ENCODE measurements at regions not wholly inside any gene's neighbourhood (a gene's known extent, or its start where the extent isn't known, plus 50 kb on each side); places are given as distances from the start of the nearest gene placed in this dataset.
"Not testable (repeated sequence)": the region's sequence is repeated elsewhere in the genome, so short reads cannot be mapped to it uniquely, and the experiment has no call there.

DNA sequence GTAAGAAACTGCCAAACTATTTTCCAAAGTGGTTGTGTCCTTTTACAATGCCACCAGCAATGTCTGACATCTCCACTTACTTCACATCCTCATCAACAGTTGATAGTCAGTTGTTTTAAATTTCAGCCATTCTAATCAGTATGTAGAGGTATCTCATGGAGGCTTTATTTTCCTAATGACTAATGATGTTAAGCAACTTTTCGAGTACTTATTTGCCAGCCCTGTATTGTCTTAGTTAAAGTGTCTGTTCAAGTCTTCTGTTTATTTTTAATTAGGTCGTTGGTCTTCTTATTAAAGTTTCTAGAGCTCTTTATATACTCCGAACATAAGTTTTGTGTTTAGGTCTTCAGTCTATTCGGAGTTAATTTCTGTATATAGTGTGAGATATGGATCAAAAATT, 54.9 kb upstream of the NBPF12 start:
- not testable (repeated sequence) for DNase-seq (ENCODE audit: low read depth in 2 of 3, low spot score in 1 of 3)

DNA sequence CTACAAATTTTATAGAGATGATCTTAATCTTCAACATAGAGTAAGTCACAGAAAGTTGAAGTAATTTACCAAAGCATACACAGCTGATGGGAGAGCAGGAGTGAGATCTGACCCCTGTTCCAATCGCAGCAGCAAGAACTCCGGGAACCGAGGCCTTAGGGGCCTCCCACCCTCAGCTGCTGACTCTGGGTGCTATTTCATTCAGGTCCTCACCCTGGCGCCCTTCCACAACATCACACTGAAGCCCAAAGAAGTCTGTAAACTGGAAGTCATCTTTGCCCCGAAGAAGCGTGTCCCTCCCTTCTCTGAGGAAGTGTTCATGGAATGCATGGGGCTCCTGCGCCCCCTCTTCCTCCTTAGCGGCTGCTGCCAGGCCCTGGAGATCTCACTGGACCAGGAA, 57.0 kb upstream of the NBPF12 start:
- not testable (repeated sequence) for DNase-seq (ENCODE audit: low read depth in 2 of 3, low spot score in 1 of 3)

DNA sequence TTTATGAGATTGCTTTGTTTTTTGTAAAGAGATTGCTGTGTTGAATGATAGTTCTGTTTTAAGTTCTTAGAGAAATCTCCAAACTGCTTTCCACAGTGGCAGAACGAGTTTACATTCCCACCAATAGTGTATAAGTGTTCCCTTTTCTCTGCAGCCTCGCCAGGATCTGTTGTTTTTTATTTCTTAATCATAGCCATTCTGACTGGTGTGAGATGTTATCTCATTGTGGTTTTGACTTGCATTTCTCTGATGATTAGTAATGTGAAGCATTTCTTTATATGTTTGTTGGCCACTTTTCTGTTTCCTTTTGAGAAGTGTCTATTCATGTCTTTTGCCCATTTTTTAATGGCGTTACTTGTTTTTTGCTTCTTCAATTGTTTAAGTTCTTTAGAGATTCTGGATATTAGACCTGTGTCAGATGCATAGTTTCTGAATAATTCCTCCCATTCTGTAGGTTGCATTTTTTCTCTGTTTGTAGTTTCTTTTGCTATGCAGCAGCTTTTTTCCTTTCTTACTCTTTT, 74.3 kb upstream of the NBPF12 start:
- DNase-seq (ENCODE audit: low read depth in 2 of 3, low spot score in 1 of 3): not testable (repeated sequence)

DNA sequence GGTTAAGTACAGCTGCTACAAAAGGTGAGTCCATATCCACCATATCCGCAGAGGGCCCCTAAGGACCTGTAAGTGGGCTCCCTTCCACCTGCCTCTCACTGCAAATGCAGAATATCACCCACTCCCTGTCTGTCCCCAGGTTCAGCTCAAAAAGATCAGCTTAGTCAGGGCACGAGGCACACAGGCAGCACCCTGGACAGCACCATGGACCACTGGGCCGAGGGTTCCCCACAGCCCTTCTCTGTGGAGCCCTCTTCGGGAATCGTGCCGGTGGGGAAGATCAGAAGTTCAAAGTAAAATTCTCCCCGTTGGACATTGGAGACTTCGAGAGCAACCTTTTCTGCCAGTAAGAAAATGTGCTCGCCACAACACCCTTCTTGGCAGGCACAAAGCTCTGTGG, 85.0 kb upstream of the NBPF12 start:
- not testable (repeated sequence) for DNase-seq (ENCODE audit: low read depth in 2 of 3, low spot score in 1 of 3)

DNA sequence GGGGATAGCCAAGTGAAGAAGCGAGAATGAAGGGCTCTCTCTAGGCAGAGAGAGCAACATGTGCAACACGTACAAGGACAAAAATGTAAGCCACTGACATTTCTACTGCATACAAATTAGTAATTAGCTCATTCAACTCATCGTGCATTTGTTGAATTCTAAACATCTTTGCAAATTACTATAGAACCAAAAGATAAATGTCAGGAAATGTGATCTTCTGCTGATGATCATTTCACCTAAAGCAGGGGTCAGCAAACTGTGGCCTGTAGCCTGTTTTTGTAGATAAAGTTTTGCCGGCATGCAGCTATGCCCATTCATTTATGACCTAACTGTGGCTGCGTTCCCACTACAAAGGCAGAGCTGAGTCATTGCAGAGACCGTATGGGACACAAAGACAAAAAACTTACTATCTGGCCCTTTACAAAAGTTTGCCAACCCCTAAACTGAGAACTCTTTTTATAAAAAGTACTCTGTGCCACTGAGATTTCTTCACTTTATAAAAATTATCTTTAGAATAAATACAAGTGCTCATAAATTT, 87.7 kb upstream of the NBPF12 start:
- DNase-seq (ENCODE audit: low read depth in 2 of 3, low spot score in 1 of 3): not testable (repeated sequence)

DNA sequence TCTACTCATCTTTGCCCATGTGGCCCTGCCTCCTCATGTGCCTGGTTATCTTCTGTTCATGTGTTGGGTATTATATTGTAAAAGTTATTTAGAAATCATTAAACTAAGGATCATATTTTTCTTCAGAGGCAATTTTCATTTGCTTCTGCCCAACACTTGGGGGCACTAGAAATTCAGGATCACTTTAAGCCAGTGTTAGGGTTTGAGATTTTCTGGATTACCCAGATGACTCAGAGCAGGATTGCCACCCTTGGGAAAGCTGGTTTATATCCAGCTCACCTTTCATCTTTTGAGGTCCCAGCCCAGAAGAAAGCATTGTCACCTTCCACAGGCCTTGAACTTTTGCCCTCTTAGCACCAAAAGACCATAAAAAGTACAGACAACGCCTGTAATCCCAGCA, 99.4 kb upstream of the NBPF12 start:
- not testable (repeated sequence) for DNase-seq (ENCODE audit: low read depth in 2 of 3, low spot score in 1 of 3)

DNA sequence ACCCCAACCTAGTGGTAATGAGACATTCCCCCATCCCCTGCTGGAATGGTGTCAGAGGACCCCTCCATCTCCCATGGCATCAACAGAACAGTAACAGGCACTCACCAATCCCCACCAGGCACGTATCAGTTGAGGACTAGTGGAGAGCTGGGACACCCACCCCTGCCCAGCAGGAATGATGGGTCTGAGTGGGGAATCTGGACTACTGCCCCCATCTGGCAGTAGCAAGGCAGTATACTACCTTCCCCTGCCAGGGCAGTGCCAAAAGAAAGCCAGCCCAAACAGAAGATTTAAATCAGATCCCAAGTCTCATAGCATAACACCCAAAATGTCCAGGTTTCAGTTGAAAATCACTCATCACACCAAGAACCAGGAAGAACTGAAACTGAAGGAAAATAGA, 111.2 kb upstream of the NBPF12 start:
- DNase-seq (ENCODE audit: low read depth in 2 of 3, low spot score in 1 of 3): not testable (repeated sequence)

DNA sequence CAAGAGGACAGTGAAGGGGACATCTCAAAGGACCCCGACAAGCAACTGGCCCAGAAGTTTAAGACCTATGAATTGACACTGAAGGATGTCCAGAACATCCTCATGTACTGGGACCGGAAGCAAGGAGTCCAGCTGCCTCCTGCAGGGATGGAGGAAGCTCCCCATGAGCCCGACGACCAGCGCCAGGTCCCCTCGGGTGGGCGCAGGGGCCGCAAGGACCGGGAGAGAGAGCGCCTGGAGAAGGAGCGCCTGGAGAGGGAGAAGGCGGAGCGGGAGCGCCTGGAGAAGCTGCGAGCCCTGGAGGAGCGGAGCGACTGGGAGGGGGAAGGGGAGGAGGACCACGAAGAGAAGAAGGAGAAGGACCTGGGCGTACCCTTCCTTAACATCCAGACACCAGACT, 143.9 kb upstream of the NBPF12 start:
- DNase-seq (ENCODE audit: low read depth in 2 of 3, low spot score in 1 of 3): not testable (repeated sequence)

DNA sequence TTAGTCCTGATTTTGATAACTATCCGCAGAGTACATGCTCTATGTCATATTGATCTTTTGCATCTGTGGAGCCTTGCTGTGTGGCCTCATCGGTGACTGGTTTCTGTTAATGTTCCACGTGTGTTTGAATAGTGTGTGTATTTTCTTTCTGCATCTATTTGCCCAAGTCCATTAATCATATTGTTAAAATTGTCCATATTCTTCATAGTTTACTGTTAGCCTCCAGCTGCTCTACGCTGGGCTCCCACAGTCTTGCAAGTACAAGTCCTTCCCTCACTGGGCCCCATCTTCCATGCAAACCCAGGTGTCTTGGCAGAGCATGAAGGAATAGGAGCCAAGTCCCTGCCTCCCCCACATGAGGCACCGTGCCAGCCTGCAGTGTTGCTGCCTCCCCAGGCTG, 145.4 kb upstream of the NBPF12 start:
- not testable (repeated sequence) for DNase-seq (ENCODE audit: low read depth in 2 of 3, low spot score in 1 of 3)

DNA sequence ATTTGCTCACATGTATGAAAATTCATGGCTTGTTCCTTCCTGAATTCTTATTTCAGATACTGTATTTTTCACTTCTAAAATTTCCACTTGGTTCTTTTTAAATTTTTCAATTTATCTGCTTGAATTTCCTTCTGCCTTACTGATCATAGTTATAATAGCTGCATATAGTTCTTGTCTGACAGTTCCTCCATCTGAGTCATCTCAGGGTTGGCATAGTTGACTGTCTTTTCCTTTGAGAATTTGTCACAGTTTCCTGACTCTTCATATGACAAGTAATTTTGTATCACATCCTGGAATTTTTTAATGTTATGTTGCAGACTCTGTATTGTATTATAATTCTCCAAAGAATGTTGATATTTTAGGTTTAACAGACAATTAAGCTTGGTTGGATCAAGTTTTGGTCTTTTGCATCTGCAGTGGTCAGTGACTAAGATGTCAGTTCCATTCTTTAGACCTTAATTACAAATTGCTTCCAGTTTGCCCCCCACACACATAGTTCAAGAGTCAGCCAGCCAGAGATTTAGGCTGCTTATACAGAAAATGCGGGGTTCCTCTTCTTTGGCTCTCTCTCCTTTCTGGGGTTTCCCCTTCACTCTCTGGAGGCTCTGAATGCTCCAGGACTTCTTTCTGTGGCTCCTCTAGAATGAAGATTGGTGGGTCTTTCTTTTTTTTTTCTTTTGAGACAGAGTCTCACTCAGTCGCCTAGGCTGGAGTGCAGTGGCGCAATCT, 153.7 kb upstream of the NBPF12 start:
- DNase-seq (ENCODE audit: low read depth in 2 of 3, low spot score in 1 of 3): not testable (repeated sequence)

DNA sequence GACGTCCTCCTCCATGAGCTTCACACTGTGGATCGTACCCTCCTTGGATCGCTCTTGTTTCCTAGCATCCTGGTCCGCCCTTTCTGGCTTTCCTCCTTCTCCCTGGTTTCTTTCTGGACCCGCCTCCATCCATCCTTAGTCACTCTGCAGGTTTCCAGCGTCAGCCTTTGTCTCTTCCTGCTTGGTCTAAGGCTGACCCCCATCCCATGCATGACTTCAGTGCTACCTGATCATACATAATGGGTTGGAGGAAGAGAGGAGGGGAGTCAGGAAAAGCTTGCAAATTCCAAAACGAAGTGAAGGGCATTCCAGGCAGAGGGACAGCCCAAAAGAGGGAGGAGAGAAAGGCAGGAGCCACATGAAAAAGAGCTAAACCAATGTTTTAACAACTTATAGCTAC, 156.9 kb upstream of the NBPF12 start:
- not testable (repeated sequence) for DNase-seq (ENCODE audit: low read depth in 2 of 3, low spot score in 1 of 3)

DNA sequence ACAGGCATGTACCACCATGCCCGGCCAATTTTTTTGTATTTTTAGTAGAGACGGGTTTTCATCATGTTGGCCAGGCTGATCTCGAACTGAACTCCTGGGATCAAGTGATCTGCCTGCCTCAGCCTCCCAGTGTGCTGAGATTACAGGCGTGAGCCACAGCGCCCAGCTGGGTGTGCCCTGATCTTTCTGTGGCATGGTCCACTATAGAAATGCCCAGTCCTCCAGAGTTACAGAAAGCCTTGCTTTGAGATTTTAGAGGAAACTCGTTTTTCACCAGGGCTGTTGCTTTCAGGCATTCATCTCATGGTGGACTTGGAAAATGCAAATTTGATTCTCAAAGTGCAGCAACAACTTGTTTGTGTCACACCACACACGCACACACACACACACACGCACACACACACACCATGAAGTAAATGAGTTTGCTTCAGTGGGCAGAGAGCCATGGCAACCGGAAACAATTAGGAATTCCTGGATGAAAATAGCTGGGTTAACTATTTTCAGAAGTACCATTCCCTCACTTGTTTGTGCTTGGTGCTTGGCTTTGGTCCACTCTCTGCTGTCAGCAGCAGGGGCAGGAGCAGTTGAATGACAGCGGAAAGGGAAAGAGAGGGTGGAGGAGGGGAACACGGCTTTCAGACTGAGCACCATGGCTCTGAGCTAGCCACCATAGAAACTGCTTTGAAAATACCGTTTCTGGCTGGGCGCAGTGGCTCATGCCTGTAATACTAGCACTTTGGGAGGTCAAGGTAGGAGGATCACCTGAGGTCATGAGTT, 160.1 kb upstream of the NBPF12 start:
- DNase-seq (ENCODE audit: low read depth in 2 of 3, low spot score in 1 of 3): not testable (repeated sequence)

DNA sequence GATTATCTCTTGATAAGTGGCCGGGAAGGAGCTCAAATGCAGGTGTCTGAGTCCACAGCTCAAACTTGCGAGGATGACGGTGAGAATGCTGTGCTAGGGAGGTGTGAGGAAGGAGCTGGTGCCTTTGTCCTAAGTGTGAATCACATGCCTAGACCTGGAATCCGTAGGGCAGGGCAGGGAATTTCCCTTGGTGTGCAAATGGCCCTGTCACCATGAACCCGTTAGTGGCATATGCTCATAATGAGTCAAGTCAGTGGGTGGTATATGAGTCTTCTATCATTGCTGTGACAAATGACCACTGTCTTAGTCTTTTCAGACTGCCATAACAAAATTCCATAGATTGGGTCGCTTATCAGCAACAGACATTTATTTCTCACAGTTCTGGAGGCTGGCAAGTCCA, 163.1 kb upstream of the NBPF12 start:
- not testable (repeated sequence) for DNase-seq (ENCODE audit: low read depth in 2 of 3, low spot score in 1 of 3)

DNA sequence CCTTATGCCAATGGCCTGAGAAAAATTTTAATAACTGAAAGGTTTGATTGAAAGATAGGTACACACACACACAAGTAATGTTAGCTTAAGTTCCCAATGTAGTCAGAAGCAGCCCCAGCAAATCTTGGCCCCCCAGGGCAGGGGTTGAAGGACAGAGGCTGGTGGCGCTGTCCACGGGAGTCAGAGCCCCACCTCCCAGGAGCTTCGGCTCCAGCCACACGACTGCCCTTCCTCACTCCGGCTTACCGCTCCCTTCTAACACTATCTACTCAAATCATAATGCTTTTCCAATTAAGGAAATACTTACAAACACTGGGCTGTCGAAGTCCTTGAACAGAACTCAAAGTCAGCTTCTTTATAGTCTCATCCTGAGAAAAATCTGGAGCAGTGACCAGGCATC, 163.9 kb upstream of the NBPF12 start:
- DNase-seq (ENCODE audit: low read depth in 2 of 3, low spot score in 1 of 3): not testable (repeated sequence)

DNA sequence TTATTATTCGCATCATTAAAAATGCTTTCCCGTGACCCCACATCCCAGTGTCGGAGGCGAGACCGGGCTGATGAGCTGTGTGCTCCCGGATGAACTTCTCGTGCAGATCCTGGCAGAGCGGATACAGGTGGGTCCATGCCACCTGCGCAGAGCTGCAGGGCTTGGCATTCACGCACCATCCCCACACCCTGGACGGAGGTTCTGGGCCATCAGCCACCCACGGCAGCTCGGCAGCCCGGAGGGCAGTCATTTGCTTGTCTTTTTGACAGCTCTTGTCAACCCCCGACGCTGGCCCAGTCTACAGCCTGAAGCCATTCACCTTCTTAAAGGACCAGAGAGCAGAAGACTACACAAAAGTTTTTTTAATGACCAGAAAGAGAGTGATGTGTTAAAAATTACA, 166.7 kb upstream of the NBPF12 start:
- DNase-seq (ENCODE audit: low read depth in 2 of 3, low spot score in 1 of 3): not testable (repeated sequence)

DNA sequence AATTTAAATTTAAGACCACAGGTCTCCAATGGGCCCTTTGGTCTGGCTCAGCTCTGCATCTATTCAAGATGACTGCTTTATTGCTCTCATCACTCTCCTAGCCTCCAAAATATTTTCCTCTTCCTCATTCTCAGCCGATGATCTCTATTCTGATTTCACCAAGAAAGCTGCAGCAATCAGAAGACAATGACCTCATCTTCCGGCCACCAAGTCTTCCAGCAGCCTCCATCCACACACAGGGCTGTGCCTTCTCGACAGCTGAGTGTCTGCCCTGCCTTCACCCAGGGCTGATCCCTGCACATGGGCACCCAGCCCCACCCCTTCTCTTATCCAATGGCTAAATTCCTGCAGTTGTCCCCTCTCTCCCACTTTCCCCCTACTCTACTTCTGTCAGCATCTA, 167.1 kb upstream of the NBPF12 start:
- not testable (repeated sequence) for DNase-seq (ENCODE audit: low read depth in 2 of 3, low spot score in 1 of 3)

DNA sequence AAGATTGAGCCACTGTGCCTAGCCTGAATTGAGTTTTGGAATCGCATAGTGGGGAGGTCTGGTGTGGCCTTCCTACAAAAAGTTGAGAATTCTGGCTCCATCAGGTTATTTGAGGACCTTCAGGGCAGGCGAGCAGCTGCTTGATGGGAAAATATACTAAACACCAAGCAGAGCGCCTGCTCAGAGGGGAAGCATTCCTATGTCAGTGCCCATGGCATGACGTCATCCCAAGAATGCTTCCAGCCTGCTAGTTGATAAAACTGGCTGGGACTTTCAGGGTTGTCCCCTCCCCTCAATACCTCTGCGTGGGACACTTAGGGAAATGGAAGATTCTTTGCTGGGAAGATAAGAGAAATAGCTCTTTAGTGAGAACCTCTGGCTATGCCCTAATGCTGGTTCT, 174.9 kb upstream of the NBPF12 start:
- not testable (repeated sequence) for DNase-seq (ENCODE audit: low read depth in 2 of 3, low spot score in 1 of 3)

DNA sequence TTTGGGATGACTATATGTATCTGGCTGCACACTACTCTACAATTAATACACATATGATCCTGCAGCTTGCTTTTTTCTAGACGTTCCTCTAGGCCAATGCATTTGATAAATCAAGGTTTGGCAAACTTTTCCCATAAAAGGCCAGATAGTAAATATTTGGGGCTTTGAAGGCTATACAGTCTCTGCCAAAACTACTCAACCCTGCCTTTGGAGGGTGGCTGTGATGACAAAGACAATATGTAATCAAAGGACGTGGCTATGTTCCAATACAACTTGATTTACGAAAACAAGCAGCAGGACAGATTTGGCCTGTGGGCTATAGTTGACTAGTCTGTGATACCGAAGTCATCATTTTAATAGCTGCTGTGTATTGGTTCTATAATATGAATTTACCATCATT, 181.3 kb upstream of the NBPF12 start:
- DNase-seq (ENCODE audit: low read depth in 2 of 3, low spot score in 1 of 3): not testable (repeated sequence)

DNA sequence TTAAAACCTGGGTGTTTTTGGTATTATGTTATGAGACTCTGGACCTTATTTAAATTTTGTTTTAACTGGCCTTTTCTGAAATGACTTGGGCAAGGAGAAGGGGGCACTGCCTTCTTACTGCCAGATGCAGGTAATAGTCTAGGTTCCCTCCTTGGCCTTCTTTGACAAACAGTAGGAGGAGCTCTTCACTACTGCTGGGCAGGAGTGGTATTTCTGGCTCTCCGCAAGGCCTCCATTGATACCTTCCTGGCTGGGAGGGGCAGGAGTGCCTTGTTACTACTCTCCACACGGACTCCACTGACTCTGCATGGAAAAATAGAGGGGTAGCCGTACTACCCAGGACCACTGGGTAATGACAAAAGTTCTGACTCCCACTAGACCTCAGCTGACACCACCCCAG, 189.4 kb upstream of the NBPF12 start:
- not testable (repeated sequence) for DNase-seq (ENCODE audit: low read depth in 2 of 3, low spot score in 1 of 3)

DNA sequence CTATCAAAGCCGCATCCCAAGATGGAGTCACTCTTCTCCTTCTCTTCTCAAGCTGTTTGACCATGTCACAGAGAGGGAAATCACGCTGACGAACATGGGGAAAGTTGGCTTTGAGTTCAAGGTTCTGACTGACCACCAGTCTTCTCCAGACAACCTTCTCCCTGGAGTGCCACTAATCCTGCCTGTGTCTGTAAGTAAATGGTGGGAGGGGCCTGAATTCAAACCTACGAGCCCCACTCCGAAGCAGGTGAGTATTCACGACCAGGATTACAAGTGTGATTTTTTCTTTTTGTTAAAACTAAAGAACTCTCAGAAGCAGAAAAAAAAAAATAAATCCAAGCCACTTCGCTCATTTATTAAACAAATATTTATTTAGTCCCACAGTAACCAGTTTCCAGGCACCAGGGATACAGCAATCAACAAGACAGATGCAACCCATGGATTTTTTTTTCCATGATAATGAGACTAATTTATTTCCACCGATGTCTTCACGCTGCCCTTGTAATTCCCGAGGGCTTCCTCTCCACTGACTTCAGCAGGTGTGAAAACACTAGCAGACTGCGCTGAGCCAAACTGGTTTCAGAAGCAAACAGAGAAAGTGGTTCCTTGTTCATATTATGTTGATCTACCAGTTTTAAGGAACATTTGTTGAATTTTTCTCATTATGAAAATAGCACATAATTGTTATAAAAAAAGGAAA, 206.0 kb upstream of the NBPF12 start:
- DNase-seq (ENCODE audit: low read depth in 2 of 3, low spot score in 1 of 3): not testable (repeated sequence)

DNA sequence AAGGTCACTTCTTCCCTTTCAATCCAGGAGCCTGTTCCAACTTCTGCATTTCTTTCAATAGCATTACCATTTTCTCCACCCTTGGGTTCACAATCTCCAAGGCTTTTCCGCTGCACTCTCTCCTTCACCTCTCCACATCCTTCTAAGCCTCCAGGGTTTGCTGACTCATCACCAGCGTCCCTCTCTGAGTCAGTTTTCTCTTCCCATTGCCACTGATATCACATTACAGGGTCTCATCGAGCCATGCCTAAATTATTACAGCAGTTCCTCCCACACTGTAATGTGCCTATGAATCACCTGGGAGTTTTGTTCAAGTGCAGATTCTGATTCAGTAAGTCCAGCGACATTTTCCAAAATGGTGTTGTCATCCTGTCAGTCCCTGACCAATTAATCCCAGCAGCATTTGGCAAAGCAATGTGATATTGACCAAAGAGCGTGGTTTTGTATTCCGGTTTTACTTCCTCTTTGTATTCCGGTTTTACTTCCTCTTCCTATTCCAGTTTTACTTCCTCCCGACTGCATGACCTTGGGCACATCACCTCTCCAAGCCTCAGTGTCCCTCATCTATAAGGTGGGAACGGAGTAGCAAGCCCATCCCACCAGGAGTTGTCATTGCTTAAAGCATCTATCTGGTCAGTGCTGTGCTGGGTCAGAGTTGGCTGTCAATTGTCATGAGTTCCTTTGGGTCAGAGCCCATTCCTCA, 208.3 kb upstream of the NBPF12 start:
- not testable (repeated sequence) for DNase-seq (ENCODE audit: low read depth in 2 of 3, low spot score in 1 of 3)
